Upper lobe of right lung (tissue), 1 donor: ENCODE measurements at regions not wholly inside any gene's neighbourhood (a gene's known extent, or its start where the extent isn't known, plus 50 kb on each side); places are given as distances from the start of the nearest gene placed in this dataset.
A peak's percentile ranks its signal among the peaks of the same experiment; 100 is the strongest.
"Not testable (repeated sequence)": the region's sequence is repeated elsewhere in the genome, so short reads cannot be mapped to it uniquely, and the experiment has no call there.

Source experiments
- ATAC-seq: fragments of 200-7000 bp; cut with Tn5 transposase; one replicate; pipeline ENCODE4 v1.9.1; 2020; ENCODE audit warnings: mild to moderate bottlenecking, moderate library complexity
- DNase-seq: peaks from one replicate; pipeline ENCODE4 v3.0.0-alpha.2; 2020
- H3K27ac ChIP-seq: fragments of 200-600 bp; one replicate; pipeline ENCODE4 v1.8.0; 2022
- H3K27me3 ChIP-seq: fragments of 200-600 bp; one replicate; pipeline ENCODE4 v1.8.0; 2022; ENCODE audit warnings: mild to moderate bottlenecking
- H3K36me3 ChIP-seq: fragments of 200-600 bp; one replicate; pipeline ENCODE4 v1.8.0; 2022
- H3K4me1 ChIP-seq: fragments of 200-600 bp; one replicate; pipeline ENCODE4 v1.8.0; 2022
- H3K4me3 ChIP-seq: fragments of 200-600 bp; one replicate; pipeline ENCODE4 v1.8.0; 2022; ENCODE audit warnings: mild to moderate bottlenecking
- H3K9me3 ChIP-seq: fragments of 200-600 bp; one replicate; pipeline ENCODE4 v1.8.0; 2022
- intact Hi-C: fragments of 100-400 bp; cut with DNase I; formaldehyde crosslinking; loops from one replicate; pipeline ENCODE4 v1.11.0; 2022
- donor health status: DM: no; HTN: yes; CAD: no; lungs with severe emphysema.

- H3K27me3 ChIP-seq, H3K4me3 ChIP-seq, H3K9me3 ChIP-seq, intact Hi-C loops, H3K4me1 ChIP-seq, DNase-seq, H3K27ac ChIP-seq, ATAC-seq, H3K36me3 ChIP-seq: not testable (repeated sequence)
Measured at GRCh38 chr2:91559269-91559668, 2867.8 kb downstream of the RPIA start.

GRCh38 chr2:91559886-91560614 is 2868.6 kb downstream of the RPIA start:
- H3K4me1 ChIP-seq, H3K36me3 ChIP-seq, ATAC-seq, intact Hi-C loops, DNase-seq, H3K27ac ChIP-seq, H3K4me3 ChIP-seq, H3K27me3 ChIP-seq, H3K9me3 ChIP-seq: not testable (repeated sequence)

DNA sequence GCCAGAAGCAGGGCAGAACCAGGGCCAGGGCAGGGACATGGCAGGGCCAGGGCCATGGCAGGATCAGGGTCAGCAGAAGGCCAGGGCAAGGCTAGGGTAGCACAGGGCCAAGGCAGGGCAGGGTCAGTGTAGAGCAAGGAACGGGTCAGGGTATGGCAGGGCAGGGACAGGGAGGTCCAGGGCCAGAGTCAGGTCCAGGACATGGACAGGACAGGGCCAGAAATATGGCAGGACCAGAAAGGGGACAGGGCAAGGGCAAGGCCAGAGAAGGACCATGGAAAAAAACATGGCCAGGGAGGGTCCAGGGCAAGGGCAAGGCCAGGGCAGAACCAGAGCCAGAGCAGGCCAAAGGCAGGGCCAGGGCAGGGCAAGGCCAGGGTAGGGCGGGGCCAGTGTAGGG is 2870.7 kb downstream of the RPIA start:
- DNase-seq, H3K36me3 ChIP-seq, H3K4me3 ChIP-seq, H3K27ac ChIP-seq, H3K4me1 ChIP-seq, H3K27me3 ChIP-seq, intact Hi-C loops, H3K9me3 ChIP-seq, ATAC-seq: not testable (repeated sequence)

- H3K9me3 ChIP-seq, DNase-seq, H3K4me1 ChIP-seq, H3K27ac ChIP-seq, intact Hi-C loops, H3K27me3 ChIP-seq, H3K4me3 ChIP-seq, H3K36me3 ChIP-seq, ATAC-seq: not testable (repeated sequence)
Measured at GRCh38 chr2:91564700-91565099, 2873.2 kb downstream of the RPIA start.

GRCh38 chr2:91565689-91566430 is 2874.4 kb downstream of the RPIA start:
- H3K9me3 ChIP-seq, H3K27me3 ChIP-seq, H3K27ac ChIP-seq, H3K4me1 ChIP-seq, H3K4me3 ChIP-seq, H3K36me3 ChIP-seq, intact Hi-C loops, ATAC-seq: not testable (repeated sequence)
- peak; percentile 63 for DNase-seq

DNA sequence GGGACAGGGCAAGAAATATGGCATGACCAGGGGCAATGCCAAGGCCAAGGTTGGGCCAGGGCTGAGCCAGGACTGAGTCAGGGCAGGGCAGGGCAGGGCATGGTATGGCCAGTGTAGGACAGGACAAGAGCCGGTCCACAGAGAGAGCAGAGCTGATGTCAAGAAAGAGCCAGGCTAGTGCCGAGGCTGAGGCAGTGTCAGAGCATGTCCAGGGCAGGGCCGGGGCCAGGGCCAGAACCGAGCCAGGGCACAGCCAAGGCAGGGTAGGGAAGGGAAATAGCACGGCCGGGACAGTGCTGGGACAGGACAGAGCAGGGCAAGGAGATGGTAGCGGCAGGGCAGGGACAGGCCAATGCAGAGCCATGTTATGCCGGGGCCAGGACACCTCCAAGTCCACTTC is 2875.1 kb downstream of the RPIA start:
- H3K4me3 ChIP-seq, DNase-seq, H3K27ac ChIP-seq, H3K36me3 ChIP-seq, ATAC-seq, H3K27me3 ChIP-seq, H3K4me1 ChIP-seq, intact Hi-C loops, H3K9me3 ChIP-seq: not testable (repeated sequence)

DNA sequence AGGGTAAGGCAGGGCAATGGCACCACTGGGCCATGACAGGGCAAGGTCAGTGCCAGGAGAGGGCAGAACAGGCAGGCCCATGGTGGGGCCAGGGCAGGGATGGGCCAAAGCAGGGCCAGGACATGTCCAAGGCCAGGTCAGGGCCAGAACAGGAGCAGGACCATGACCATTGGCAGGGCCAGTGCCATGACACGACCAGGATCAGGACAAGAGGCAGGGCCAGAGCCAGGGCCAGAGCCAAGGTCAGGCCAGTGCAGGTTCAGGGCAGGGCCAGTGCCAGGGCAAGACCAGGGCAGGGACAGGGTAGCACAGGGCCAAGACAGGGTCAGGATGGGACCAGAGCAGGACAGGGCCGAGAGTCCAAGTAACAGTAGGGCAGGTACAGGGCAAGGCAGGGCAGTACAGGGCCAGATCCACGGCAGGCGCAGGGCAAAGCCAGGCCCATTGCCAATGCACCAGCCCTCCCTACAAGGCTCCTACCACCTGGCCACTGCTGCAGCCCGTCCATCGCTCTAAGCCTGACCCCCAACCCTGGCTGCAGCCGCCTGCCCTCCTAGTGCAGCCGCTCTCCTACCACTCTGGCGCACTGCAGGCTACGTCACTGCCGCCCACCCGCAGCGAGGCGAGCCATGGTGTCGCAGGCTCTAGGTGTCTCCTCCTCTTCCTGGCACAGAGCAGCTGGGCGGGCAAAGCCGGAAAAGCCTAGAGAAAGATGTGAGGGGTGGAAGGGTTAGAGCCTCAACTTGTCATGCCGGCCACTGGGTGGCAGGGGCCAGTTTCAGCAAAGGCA is 2876.3 kb downstream of the RPIA start:
- intact Hi-C loops, H3K27me3 ChIP-seq, H3K27ac ChIP-seq, H3K9me3 ChIP-seq, H3K4me1 ChIP-seq, DNase-seq, H3K4me3 ChIP-seq, H3K36me3 ChIP-seq, ATAC-seq: not testable (repeated sequence)

DNA sequence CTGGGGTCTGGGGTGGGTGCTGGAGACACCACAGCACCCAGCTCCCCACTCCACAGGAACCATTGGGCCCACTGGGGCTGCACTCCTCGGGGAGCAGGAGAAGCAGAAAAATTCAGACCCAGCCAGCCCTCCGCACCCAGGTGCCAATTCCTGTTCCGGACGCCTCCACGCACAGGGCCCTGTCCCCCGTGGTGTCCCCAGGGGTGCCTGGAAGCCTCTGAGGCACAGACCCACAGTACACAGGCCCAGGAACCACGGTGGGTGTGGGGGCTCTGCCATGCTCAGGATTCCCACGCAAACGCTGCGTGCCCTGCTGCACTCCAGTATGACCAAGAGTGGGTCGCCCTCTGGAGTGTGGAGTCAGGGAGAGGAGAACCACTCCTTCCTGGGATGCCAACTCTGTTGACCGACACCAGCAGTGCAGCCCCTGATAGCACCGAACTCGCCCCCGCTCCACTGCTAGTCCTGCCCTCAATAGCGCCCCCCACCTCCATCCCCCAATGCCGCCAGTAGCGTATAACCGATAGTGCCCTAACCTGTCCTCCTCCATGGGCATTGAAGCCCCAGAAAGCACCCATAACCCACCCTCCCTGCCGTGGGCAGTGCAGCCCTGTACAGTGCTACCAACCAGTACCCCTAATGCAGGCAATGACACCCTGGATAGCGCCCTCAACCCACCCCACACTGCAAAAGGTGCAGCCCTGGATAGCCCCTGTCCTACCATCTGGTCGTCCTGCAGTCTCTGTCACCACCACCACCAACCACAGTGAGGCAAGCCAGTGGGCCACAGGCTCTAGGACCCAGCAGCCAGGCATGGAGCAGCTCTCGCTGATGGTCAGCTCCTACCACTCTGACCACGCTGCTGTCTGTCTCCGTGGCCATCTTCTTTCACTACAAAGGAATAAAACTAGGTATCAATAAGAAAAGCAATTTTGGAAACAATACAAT is 2877.2 kb downstream of the RPIA start:
- H3K27me3 ChIP-seq, H3K27ac ChIP-seq, H3K4me3 ChIP-seq, ATAC-seq, H3K36me3 ChIP-seq, intact Hi-C loops, H3K4me1 ChIP-seq, H3K9me3 ChIP-seq: not testable (repeated sequence)
- peak; percentile 52 for DNase-seq

- H3K36me3 ChIP-seq, intact Hi-C loops, H3K27me3 ChIP-seq, ATAC-seq, H3K4me1 ChIP-seq, H3K27ac ChIP-seq, H3K4me3 ChIP-seq, H3K9me3 ChIP-seq: not testable (repeated sequence)
- peak; percentile 70 for DNase-seq
Measured at GRCh38 chr2:91571239-91571923, 2879.9 kb downstream of the RPIA start.

DNA sequence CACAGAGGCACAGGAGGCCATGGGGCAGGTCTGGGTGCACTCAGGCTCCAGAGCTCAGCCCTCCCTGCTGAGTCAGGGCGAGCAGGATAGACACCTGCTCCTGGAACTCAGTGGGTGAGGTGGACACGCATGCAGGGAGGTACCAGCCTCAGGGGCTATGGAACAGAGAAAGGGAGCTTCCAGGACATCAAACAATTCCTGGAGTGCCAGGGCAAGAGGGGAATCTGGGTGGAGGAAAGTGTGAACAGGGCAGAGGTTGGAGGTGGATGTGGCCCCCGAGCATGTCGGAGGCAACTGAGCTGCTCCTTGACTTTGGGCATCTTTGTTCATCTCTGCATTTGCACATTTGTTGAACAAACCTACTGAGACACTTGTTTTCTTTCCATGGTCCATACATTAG is 2881.5 kb downstream of the RPIA start:
- H3K27ac ChIP-seq, ATAC-seq, H3K9me3 ChIP-seq, H3K36me3 ChIP-seq, H3K4me1 ChIP-seq, DNase-seq, H3K4me3 ChIP-seq, intact Hi-C loops, H3K27me3 ChIP-seq: not testable (repeated sequence)

DNA sequence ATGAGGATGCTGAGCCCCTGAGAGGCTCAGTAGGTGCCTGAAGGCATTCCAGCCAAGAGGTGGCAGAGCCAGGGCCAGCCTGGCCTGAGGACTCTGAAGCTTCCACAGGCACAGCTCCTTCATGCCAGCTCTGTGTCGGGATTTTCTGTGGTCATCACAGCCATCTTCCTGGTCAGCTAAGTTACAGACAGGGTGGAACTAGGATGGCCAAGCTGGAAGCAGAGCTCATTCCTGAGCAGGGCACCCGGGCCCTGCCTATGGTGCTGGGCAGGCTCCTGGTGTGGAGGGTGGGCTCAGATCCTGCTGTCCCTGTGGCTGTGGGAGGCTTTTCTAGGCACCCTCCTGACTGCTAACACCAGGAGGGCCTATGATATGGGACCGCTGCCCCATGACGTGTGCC is 2882.3 kb downstream of the RPIA start:
- peak; percentile 61 for DNase-seq
- H3K27ac ChIP-seq, H3K36me3 ChIP-seq, H3K9me3 ChIP-seq, intact Hi-C loops, H3K4me3 ChIP-seq, H3K4me1 ChIP-seq, H3K27me3 ChIP-seq, ATAC-seq: not testable (repeated sequence)

GRCh38 chr2:91574255-91574654 is 2882.8 kb downstream of the RPIA start:
- H3K27ac ChIP-seq, H3K36me3 ChIP-seq, H3K9me3 ChIP-seq, H3K4me1 ChIP-seq, H3K4me3 ChIP-seq, ATAC-seq, intact Hi-C loops, H3K27me3 ChIP-seq, DNase-seq: not testable (repeated sequence)

- DNase-seq = peak; percentile 63
- H3K27me3 ChIP-seq, H3K9me3 ChIP-seq, H3K36me3 ChIP-seq, H3K4me3 ChIP-seq, H3K4me1 ChIP-seq, intact Hi-C loops, ATAC-seq, H3K27ac ChIP-seq: not testable (repeated sequence)
Measured at GRCh38 chr2:91575701-91576100, 2884.2 kb downstream of the RPIA start.
